Liver (tissue), 8 donors: ENCODE measurements at regions not wholly inside any gene's neighbourhood (a gene's known extent, or its start where the extent isn't known, plus 50 kb on each side); places are given as distances from the start of the nearest gene placed in this dataset.

ENCODE experiments used
- DNase-seq: peaks from one replicate; pipeline ENCODE4 v3.0.0-alpha.2; 2017; ENCODE audit warnings: low spot score
- H3K27ac ChIP-seq, 2 donors: one replicate each; pipeline ENCODE4 v1.7.0; 2013; ENCODE audit warnings: inconsistent platforms in 2 of 2, low read length in 2 of 2, control low read depth in 1 of 2, low read depth in 1 of 2, mild to moderate bottlenecking in 1 of 2
- H3K27me3 ChIP-seq, 4 donors: one replicate each; pipeline versions ENCODE4 v1.6.1 to v1.7.0; 2013; ENCODE audit warnings: low read length in 3 of 4, inconsistent platforms in 1 of 4, mild to moderate bottlenecking in 1 of 4, moderate library complexity in 1 of 4; ENCODE audit not compliant: control insufficient read depth in 4 of 4, insufficient read depth in 4 of 4
- H3K36me3 ChIP-seq, 4 donors: one replicate each; pipeline versions ENCODE4 v1.6.1 to v1.7.0; 2013; ENCODE audit warnings: low read length in 3 of 4, mild to moderate bottlenecking in 3 of 4, low read depth in 1 of 4, moderate library complexity in 1 of 4; ENCODE audit not compliant: control insufficient read depth in 4 of 4, insufficient read depth in 3 of 4
- H3K4me1 ChIP-seq, 4 donors: one replicate each; pipeline versions ENCODE4 v1.6.1 to v1.7.0; 2013; ENCODE audit warnings: low read length in 3 of 4, mild to moderate bottlenecking in 3 of 4, moderate library complexity in 1 of 4; ENCODE audit not compliant: control insufficient read depth in 4 of 4, insufficient read depth in 4 of 4
- H3K4me3 ChIP-seq, 3 donors: one replicate each; pipeline versions ENCODE4 v1.6.1 to v1.7.0; 2013; ENCODE audit warnings: low read length in 3 of 3, control low read depth in 1 of 3, low read depth in 1 of 3, mild to moderate bottlenecking in 1 of 3
- H3K9ac ChIP-seq, 2 donors: one replicate each; pipeline ENCODE4 v1.7.0; 2013; ENCODE audit warnings: low read length in 2 of 2, mild to moderate bottlenecking in 2 of 2, moderate library complexity in 2 of 2, control low read depth in 1 of 2, low read depth in 1 of 2
- H3K9me3 ChIP-seq, 4 donors: one replicate each; pipeline versions ENCODE4 v1.6.1 to v1.7.0; 2013; ENCODE audit warnings: low read length in 3 of 4; ENCODE audit not compliant: control insufficient read depth in 4 of 4
- EGR1 ChIP-seq, 2 donors: IDR thresholded peaks; 2 replicates each; pipeline ENCODE4 v1.6.1; 2016 to 2018; ENCODE audit warnings: antibody characterized with exemption in 2 of 2, low read depth in 2 of 2
- FOXA1 ChIP-seq: IDR thresholded peaks from 2 replicates; pipeline ENCODE4 v1.6.1; 2016; ENCODE audit warnings: antibody characterized with exemption
- FOXA2 ChIP-seq: IDR thresholded peaks from 2 replicates; pipeline ENCODE4 v1.6.1; 2016; ENCODE audit warnings: antibody characterized with exemption
- GABPA ChIP-seq, 2 donors: IDR thresholded peaks in 1 of 2; conservative IDR thresholded peaks in 1 of 2; 2 replicates each; pipeline ENCODE4 v1.6.1; 2016; ENCODE audit warnings: antibody characterized with exemption in 2 of 2, mild to moderate bottlenecking in 1 of 2, moderate library complexity in 1 of 2
- HNF4A ChIP-seq, 2 donors: conservative IDR thresholded peaks; 2 replicates each; pipeline ENCODE4 v1.6.1; 2016; ENCODE audit warnings: antibody characterized with exemption in 2 of 2, mild to moderate bottlenecking in 2 of 2
- HNF4G ChIP-seq: IDR thresholded peaks from 2 replicates; pipeline ENCODE4 v1.6.1; 2016; ENCODE audit warnings: antibody characterized with exemption
- JUND ChIP-seq, 2 donors: IDR thresholded peaks; 2 replicates each; pipeline ENCODE4 v1.6.1; 2016; ENCODE audit warnings: antibody characterized with exemption in 2 of 2
- NR2F2 ChIP-seq: IDR thresholded peaks from 2 replicates; pipeline ENCODE4 v1.6.1; 2016; ENCODE audit warnings: antibody characterized with exemption
- RAD21 ChIP-seq, 2 donors: IDR thresholded peaks; 2 replicates each; pipeline ENCODE4 v1.6.1; 2016; ENCODE audit warnings: antibody characterized with exemption in 2 of 2, mild to moderate bottlenecking in 2 of 2
- RXRA ChIP-seq, 2 donors: IDR thresholded peaks; 2 replicates each; pipeline ENCODE4 v1.6.1; 2017 to 2018; ENCODE audit warnings: antibody characterized with exemption in 2 of 2, mild to moderate bottlenecking in 1 of 2
- SP1 ChIP-seq: IDR thresholded peaks from 2 replicates; pipeline ENCODE4 v1.6.1; 2018; ENCODE audit warnings: antibody characterized with exemption, mild to moderate bottlenecking
- TAF1 ChIP-seq: conservative IDR thresholded peaks from 2 replicates; pipeline ENCODE4 v1.6.1; 2016; ENCODE audit warnings: antibody characterized with exemption, mild to moderate bottlenecking
- YY1 ChIP-seq: IDR thresholded peaks from 2 replicates; pipeline ENCODE4 v1.6.1; 2016; ENCODE audit warnings: antibody characterized with exemption, mild to moderate bottlenecking
- WGBS: extraction: QIAGEN DNeasy Blood & Tissue Kit; methylation state at CpG from one replicate; pipeline ENCODE4 v1.1.7; 2013; 5-methylcytosine and 5-hydroxymethylcytosine counted together
- TF ChIP-seq, protein P1 (sequence below): IDR thresholded peaks from 2 replicates; pipeline ENCODE4 v1.6.1; 2016; ENCODE audit warnings: antibody characterized with exemption
- TF ChIP-seq, protein P2 (sequence below): IDR thresholded peaks from 2 replicates; pipeline ENCODE4 v1.6.1; 2016; ENCODE audit warnings: antibody characterized with exemption
- TF ChIP-seq, protein P3 (sequence below): fragments of 150-350 bp; IDR thresholded peaks from 2 replicates; pipeline ENCODE4 v1.5.1; 2017; ENCODE audit warnings: improper control_type of control experiment, low read depth, low read length; ENCODE audit not compliant: missing input control
- TF ChIP-seq, protein P4 (sequence below): IDR thresholded peaks from 2 replicates; pipeline ENCODE4 v1.6.1; 2016; ENCODE audit warnings: antibody characterized with exemption
- TF ChIP-seq, protein P5 (sequence below): IDR thresholded peaks from 2 replicates; pipeline ENCODE4 v1.6.1; 2016; ENCODE audit warnings: antibody characterized with exemption, mild to moderate bottlenecking
- donor health status: healthy.
- donor health status: healthy.
- donor health status: healthy.
- donor health status: healthy.
- donor health status: healthy.

DNA sequence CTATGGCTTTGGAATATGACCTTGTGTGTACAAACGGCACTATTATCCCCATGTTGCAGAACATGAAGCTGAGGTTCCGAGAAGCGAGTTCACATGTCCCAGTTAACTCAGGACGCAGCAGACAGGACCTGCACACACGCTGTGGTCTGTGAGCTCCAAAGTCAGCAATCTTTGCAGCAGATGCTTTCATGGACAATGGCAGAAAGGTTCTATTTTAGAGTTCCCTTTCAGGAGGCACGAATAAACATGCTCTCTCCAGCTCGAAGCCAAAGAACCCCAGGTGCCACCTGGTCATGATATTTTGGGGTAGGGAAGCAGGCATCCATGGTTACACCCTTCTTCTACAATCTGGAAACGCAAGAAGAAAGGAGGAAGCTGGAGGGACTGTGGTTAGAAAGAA is 412.0 kb downstream of the TMEM114 start:
- TF ChIP-seq EGR1 (IDR thresholded peaks at IDR 0.05; ENCODE audit: low read depth in 2 of 2) = no peak
- TF ChIP-seq, protein P1, sequence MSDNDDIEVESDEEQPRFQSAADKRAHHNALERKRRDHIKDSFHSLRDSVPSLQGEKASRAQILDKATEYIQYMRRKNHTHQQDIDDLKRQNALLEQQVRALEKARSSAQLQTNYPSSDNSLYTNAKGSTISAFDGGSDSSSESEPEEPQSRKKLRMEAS = no peak
- no peak for TF ChIP-seq SP1
- TF ChIP-seq TAF1 = no peak
- no peak for TF ChIP-seq HNF4A (conservative IDR thresholded peaks at IDR 0.05)
- TF ChIP-seq, protein P2, sequence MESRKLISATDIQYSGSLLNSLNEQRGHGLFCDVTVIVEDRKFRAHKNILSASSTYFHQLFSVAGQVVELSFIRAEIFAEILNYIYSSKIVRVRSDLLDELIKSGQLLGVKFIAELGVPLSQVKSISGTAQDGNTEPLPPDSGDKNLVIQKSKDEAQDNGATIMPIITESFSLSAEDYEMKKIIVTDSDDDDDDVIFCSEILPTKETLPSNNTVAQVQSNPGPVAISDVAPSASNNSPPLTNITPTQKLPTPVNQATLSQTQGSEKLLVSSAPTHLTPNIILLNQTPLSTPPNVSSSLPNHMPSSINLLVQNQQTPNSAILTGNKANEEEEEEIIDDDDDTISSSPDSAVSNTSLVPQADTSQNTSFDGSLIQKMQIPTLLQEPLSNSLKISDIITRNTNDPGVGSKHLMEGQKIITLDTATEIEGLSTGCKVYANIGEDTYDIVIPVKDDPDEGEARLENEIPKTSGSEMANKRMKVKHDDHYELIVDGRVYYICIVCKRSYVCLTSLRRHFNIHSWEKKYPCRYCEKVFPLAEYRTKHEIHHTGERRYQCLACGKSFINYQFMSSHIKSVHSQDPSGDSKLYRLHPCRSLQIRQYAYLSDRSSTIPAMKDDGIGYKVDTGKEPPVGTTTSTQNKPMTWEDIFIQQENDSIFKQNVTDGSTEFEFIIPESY = no peak
- TF ChIP-seq RAD21 (IDR thresholded peaks at IDR 0.05) = no peak
- TF ChIP-seq, protein P3, sequence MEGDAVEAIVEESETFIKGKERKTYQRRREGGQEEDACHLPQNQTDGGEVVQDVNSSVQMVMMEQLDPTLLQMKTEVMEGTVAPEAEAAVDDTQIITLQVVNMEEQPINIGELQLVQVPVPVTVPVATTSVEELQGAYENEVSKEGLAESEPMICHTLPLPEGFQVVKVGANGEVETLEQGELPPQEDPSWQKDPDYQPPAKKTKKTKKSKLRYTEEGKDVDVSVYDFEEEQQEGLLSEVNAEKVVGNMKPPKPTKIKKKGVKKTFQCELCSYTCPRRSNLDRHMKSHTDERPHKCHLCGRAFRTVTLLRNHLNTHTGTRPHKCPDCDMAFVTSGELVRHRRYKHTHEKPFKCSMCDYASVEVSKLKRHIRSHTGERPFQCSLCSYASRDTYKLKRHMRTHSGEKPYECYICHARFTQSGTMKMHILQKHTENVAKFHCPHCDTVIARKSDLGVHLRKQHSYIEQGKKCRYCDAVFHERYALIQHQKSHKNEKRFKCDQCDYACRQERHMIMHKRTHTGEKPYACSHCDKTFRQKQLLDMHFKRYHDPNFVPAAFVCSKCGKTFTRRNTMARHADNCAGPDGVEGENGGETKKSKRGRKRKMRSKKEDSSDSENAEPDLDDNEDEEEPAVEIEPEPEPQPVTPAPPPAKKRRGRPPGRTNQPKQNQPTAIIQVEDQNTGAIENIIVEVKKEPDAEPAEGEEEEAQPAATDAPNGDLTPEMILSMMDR = no peak
- TF ChIP-seq NR2F2 = no peak
- TF ChIP-seq, protein P4, sequence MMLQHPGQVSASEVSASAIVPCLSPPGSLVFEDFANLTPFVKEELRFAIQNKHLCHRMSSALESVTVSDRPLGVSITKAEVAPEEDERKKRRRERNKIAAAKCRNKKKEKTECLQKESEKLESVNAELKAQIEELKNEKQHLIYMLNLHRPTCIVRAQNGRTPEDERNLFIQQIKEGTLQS = no peak
- TF ChIP-seq, protein P5, sequence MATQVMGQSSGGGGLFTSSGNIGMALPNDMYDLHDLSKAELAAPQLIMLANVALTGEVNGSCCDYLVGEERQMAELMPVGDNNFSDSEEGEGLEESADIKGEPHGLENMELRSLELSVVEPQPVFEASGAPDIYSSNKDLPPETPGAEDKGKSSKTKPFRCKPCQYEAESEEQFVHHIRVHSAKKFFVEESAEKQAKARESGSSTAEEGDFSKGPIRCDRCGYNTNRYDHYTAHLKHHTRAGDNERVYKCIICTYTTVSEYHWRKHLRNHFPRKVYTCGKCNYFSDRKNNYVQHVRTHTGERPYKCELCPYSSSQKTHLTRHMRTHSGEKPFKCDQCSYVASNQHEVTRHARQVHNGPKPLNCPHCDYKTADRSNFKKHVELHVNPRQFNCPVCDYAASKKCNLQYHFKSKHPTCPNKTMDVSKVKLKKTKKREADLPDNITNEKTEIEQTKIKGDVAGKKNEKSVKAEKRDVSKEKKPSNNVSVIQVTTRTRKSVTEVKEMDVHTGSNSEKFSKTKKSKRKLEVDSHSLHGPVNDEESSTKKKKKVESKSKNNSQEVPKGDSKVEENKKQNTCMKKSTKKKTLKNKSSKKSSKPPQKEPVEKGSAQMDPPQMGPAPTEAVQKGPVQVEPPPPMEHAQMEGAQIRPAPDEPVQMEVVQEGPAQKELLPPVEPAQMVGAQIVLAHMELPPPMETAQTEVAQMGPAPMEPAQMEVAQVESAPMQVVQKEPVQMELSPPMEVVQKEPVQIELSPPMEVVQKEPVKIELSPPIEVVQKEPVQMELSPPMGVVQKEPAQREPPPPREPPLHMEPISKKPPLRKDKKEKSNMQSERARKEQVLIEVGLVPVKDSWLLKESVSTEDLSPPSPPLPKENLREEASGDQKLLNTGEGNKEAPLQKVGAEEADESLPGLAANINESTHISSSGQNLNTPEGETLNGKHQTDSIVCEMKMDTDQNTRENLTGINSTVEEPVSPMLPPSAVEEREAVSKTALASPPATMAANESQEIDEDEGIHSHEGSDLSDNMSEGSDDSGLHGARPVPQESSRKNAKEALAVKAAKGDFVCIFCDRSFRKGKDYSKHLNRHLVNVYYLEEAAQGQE = no peak
- no peak for TF ChIP-seq GABPA (IDR thresholded peaks at IDR 0.05 in 1 of 2, conservative IDR thresholded peaks at IDR 0.05 in 1 of 2)
- no peak for TF ChIP-seq RXRA (IDR thresholded peaks at IDR 0.05)
- Histone ChIP-seq H3K4me3 (no peak overlapping the region), H3K27me3 (peaks cover 0 to 4% (median 0%) of the 10 kb centered on the region in 4 donors), H3K27ac (no peak overlapping the region), H3K4me1 (no peaks in the 10 kb centered on the region), H3K9ac (no peak overlapping the region), H3K9me3 (peaks cover 0 to 2% (median 0%) of the 10 kb centered on the region in 4 donors), H3K36me3 (no peaks in the 10 kb centered on the region)
- WGBS = 74% methylated on average over 8 of the region's 8 CpGs
- DNase-seq = no peak

DNA sequence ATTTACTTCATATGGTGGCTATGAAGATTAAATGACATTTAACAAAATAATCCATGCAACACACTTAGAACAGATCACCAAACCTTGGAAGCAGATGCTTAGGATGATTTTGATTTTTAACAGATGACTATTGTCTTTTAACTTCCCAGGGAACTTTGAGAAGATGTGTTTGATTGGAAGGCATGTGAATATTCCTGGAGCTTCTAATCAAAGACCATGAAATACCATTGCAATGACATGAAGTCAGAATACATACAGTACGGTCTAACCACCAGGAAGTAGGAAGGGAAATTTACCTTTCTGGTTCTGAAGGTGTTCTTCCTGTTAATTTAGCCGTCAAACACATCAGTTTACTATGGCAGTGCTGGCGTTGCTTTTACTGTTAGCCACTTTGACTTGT is 414.9 kb downstream of the TMEM114 start:
- no peak overlapping the region for H3K4me3 ChIP-seq
- no peaks in the 10 kb centered on the region for H3K9me3 ChIP-seq
- WGBS = 59% methylated on average over 3 of the region's 3 CpGs
- DNase-seq = no peak
- no peak overlapping the region for H3K9ac ChIP-seq
- H3K27ac ChIP-seq = no peak overlapping the region
- H3K36me3 ChIP-seq = no peaks in the 10 kb centered on the region
- H3K27me3 ChIP-seq = peaks cover 0 to 6% (median 0%) of the 10 kb centered on the region in 4 donors
- H3K4me1 ChIP-seq = no peaks in the 10 kb centered on the region
- TF ChIP-seq TAF1 (no peak), FOXA2 (no peak), YY1 (no peak), JUND (IDR thresholded peaks at IDR 0.05) (no peak), HNF4A (conservative IDR thresholded peaks at IDR 0.05) (no peak), SP1 (no peak), FOXA1 (no peak), HNF4G (no peak), RXRA (IDR thresholded peaks at IDR 0.05) (no peak)
- TF ChIP-seq, protein P2 = no peak
- TF ChIP-seq, protein P4 = no peak
- TF ChIP-seq, protein P1 = no peak
- TF ChIP-seq, protein P5 = no peak
